Vagina (tissue), 2 donors: ENCODE measurements at regions not wholly inside any gene's neighbourhood (a gene's known extent, or its start where the extent isn't known, plus 50 kb on each side); places are given as distances from the start of the nearest gene placed in this dataset.

Experiments
- CTCF ChIP-seq, 3 experiments: fragments of 450-650 bp in 2 of 3; fragments of 200-600 bp in 1 of 3; sonication (generic) in 1 of 3; IDR thresholded peaks; one replicate each; pipeline ENCODE4 v1.5.1; 2017 to 2019; ENCODE audit warnings: antibody characterized with exemption in 3 of 3, mild to moderate bottlenecking in 2 of 3, moderate library complexity in 2 of 3
- POLR2A ChIP-seq, 2 donors: fragments of 450-650 bp; IDR thresholded peaks; one replicate each; pipeline ENCODE4 v1.6.1; 2017; ENCODE audit warnings: antibody characterized with exemption in 2 of 2, mild to moderate bottlenecking in 2 of 2, moderate library complexity in 2 of 2
- POLR2AphosphoS5 ChIP-seq, 2 donors: sonication (generic); formaldehyde crosslinking; IDR thresholded peaks; one replicate each; pipeline ENCODE4 v1.9.0; 2017; ENCODE audit warnings: antibody characterized with exemption in 2 of 2, mild to moderate bottlenecking in 2 of 2, low read depth in 1 of 2; ENCODE audit not compliant: insufficient read depth in 1 of 2

- no peak for TF ChIP-seq CTCF (IDR thresholded peaks at IDR 0.05)
- TF ChIP-seq POLR2A (IDR thresholded peaks at IDR 0.05): no peak
- no peak for TF ChIP-seq POLR2AphosphoS5 (IDR thresholded peaks at IDR 0.05; ENCODE audit: insufficient read depth in 1 of 2, low read depth in 1 of 2)
Measured at GRCh38 chr6:169955731-169956437, 204.5 kb downstream of the ERMARD start.
